ENCODE measurements at regions not wholly inside any gene's neighbourhood (a gene's known extent, or its start where the extent isn't known, plus 50 kb on each side); places are given as distances from the start of the nearest gene placed in this dataset.
A peak's percentile ranks its signal among the peaks of the same experiment; 100 is the strongest.
"Not testable (repeated sequence)": the region's sequence is repeated elsewhere in the genome, so short reads cannot be mapped to it uniquely, and the experiment has no call there.

DNA sequence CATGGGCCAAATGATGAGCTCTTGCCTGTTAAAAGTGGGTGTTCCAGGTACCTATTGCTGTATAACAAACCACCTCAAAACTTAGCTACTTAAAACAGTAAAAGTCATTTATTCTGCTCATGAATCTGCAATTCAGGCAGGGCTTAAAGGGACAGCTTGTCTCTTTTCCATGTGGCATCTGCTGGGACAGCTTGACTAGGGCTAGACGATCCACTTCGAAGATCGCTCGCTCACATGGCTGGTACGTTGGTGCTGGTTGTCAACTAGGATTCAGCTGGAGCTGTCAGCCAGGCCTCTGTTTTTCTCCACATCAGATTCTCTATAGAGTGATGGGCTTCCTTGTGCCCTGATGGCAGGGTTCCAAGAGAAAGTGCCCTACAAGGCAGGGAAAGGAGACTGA lies 581.3 kb downstream of the NTRK3 start:
- no peak for ATAC-seq
- Histone ChIP-seq H3K36me3 (no peaks in the 10 kb centered on the region), H3K27ac (no peak overlapping the region), H3K27me3 (no peaks in the 10 kb centered on the region), H3K4me1 (no peaks in the 10 kb centered on the region), H3K4me3 (no peak overlapping the region), H3K9me3 (no peaks in the 10 kb centered on the region)
- no peak for DNase-seq
- intact Hi-C loops (cut with DNase I; ENCODE audit: low total_unique reads): loop anchor here (10.0 kb wide), 1 partner anchor 570 kb away; no protein-coding TSS in a partner anchor
- in situ Hi-C loops (cut with MboI; ENCODE audit: low sequenced_read_pairs in 4 of 4): no loop called here
- TF ChIP-seq, protein P1, sequence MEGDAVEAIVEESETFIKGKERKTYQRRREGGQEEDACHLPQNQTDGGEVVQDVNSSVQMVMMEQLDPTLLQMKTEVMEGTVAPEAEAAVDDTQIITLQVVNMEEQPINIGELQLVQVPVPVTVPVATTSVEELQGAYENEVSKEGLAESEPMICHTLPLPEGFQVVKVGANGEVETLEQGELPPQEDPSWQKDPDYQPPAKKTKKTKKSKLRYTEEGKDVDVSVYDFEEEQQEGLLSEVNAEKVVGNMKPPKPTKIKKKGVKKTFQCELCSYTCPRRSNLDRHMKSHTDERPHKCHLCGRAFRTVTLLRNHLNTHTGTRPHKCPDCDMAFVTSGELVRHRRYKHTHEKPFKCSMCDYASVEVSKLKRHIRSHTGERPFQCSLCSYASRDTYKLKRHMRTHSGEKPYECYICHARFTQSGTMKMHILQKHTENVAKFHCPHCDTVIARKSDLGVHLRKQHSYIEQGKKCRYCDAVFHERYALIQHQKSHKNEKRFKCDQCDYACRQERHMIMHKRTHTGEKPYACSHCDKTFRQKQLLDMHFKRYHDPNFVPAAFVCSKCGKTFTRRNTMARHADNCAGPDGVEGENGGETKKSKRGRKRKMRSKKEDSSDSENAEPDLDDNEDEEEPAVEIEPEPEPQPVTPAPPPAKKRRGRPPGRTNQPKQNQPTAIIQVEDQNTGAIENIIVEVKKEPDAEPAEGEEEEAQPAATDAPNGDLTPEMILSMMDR (IDR thresholded peaks at IDR 0.05 in 4 of 5, conservative IDR thresholded peaks at IDR 0.05 in 1 of 5): no peak
- TF ChIP-seq POLR2A (IDR thresholded peaks at IDR 0.05): no peak

- no peaks in the 10 kb centered on the region for H3K4me1 ChIP-seq
- no peaks in the 10 kb centered on the region for H3K36me3 ChIP-seq
- intact Hi-C loops (cut with DNase I; ENCODE audit: low total_unique reads) (loop anchor here (10.0 kb wide), 1 partner anchor 572 kb away; no protein-coding TSS in a partner anchor), in situ Hi-C loops (cut with MboI; ENCODE audit: low sequenced_read_pairs in 4 of 4) (loop anchor here in 1 of 4 donors (25.0 kb wide), 1 partner anchor 565 kb away; no protein-coding TSS in a partner anchor)
- no peaks in the 10 kb centered on the region for H3K27me3 ChIP-seq
- H3K4me3 ChIP-seq: no peak overlapping the region
- TF ChIP-seq POLR2A (IDR thresholded peaks at IDR 0.05): no peak
- TF ChIP-seq, protein P1 (IDR thresholded peaks at IDR 0.05 in 4 of 5, conservative IDR thresholded peaks at IDR 0.05 in 1 of 5): peak; percentile 18 to 50 (median 44)
- no peak overlapping the region for H3K27ac ChIP-seq
- DNase-seq (no peak), ATAC-seq (no peak)
- no peaks in the 10 kb centered on the region for H3K9me3 ChIP-seq
These were observed 583.9 kb downstream of the NTRK3 start for GRCh38 chr15:87672309-87673288.

- no peaks in the 10 kb centered on the region for H3K9me3 ChIP-seq
- ATAC-seq (no peak), DNase-seq (no peak)
- no peak overlapping the region for H3K27ac ChIP-seq
- intact Hi-C loops (cut with DNase I; ENCODE audit: low total_unique reads) (loop anchor here (10.0 kb wide), 1 partner anchor 574 kb away; no protein-coding TSS in a partner anchor), in situ Hi-C loops (cut with MboI; ENCODE audit: low sequenced_read_pairs in 4 of 4) (loop anchor here in 1 of 4 donors (25.0 kb wide), 1 partner anchor 566 kb away; no protein-coding TSS in a partner anchor)
- TF ChIP-seq POLR2A (IDR thresholded peaks at IDR 0.05): no peak
- TF ChIP-seq, protein P1 (IDR thresholded peaks at IDR 0.05 in 4 of 5, conservative IDR thresholded peaks at IDR 0.05 in 1 of 5): no peak
- no peak overlapping the region for H3K4me3 ChIP-seq
- no peaks in the 10 kb centered on the region for H3K4me1 ChIP-seq
- no peaks in the 10 kb centered on the region for H3K36me3 ChIP-seq
- no peaks in the 10 kb centered on the region for H3K27me3 ChIP-seq
These were observed 585.2 kb downstream of the NTRK3 start for GRCh38 chr15:87671289-87671688.

DNA sequence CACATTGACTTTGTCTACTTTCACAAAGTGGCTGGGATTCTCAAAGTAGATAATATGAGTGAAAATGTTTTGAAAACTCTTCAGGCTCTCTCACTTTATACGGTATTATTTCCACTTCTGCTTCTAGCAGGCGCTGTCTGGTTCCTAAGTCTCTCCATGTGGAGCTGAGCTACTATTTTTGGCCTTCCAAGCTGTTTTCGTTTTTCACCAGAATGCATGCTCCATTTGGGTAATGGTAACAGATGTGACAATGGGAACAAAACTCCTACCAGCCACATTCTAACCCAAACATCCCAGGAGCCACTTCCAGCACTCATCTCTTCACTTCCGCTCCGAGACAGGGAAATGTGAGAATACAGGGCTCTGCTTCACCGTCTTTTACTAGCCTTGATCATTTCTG lies 586.7 kb downstream of the NTRK3 start:
- Histone ChIP-seq H3K4me1 (no peaks in the 10 kb centered on the region), H3K27ac (no peak overlapping the region), H3K9me3 (no peaks in the 10 kb centered on the region), H3K27me3 (no peaks in the 10 kb centered on the region), H3K36me3 (no peaks in the 10 kb centered on the region), H3K4me3 (no peak overlapping the region)
- in situ Hi-C loops (cut with MboI; ENCODE audit: low sequenced_read_pairs in 4 of 4) (loop anchor here in 1 of 4 donors (25.0 kb wide), 1 partner anchor 567 kb away; no protein-coding TSS in a partner anchor), intact Hi-C loops (cut with DNase I; ENCODE audit: low total_unique reads) (loop anchor here (10.0 kb wide), 1 partner anchor 575 kb away; no protein-coding TSS in a partner anchor)
- DNase-seq (no peak), ATAC-seq (no peak)
- no peak for TF ChIP-seq POLR2A (IDR thresholded peaks at IDR 0.05)
- TF ChIP-seq, protein P1 (IDR thresholded peaks at IDR 0.05 in 4 of 5, conservative IDR thresholded peaks at IDR 0.05 in 1 of 5): no peak

DNA sequence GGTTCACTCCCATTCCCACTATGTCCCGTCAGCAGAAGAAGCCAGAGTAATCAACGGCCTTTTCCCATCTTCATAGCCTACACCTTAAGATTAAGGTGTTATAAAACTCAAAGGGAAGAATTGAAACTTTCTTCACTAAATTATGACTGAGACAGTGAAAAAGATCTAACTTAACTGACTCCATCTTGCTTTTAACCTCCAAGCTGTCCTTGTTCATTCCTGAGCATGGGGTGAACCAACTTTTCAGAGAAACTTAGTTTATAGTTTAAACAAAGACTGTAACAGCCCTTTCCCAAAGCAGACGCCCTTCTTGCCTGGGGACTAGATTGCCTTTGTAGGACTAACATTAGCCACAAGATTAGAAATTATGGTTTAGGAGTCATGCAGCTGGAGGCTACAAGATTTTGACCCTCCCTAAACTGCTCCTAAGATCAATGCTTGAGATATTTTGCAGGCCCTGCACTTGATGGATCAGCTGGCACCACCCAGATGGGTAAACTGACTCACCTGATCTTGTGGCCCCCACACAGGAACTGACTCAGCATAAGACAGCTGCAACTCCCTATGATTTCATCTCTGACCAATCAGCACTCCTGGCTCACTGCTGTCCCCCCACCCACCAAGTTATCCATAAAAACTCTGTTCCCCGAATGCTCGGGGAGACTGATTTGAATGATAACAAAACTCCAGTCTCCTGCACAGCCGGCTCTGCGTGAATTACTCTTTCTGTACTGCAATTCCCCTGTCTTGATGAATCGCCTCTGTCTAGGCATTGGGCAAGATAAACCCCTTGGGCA lies 587.6 kb downstream of the NTRK3 start:
- not testable (repeated sequence) for H3K27me3 ChIP-seq

More for the DNA sequence above, 587.6 kb downstream of the NTRK3 start:
- H3K27ac ChIP-seq; H3K4me3 ChIP-seq; H3K36me3 ChIP-seq; H3K9me3 ChIP-seq; ATAC-seq; DNase-seq; H3K4me1 ChIP-seq; intact Hi-C loops (cut with DNase I; ENCODE audit: low total_unique reads): not testable (repeated sequence)
- in situ Hi-C loops (cut with MboI; ENCODE audit: low sequenced_read_pairs in 4 of 4): loop anchor here in 1 of 4 donors (25.0 kb wide), 1 partner anchor 568 kb away; no protein-coding TSS in a partner anchor
